NCI-H1436 treated with DMSO at 0.1 percent for 48 hours (cell line): ENCODE measurements at regions not wholly inside any gene's neighbourhood (a gene's known extent, or its start where the extent isn't known, plus 50 kb on each side); places are given as distances from the start of the nearest gene placed in this dataset.
"Not testable (repeated sequence)": the region's sequence is repeated elsewhere in the genome, so short reads cannot be mapped to it uniquely, and the experiment has no call there.

Experiments used
- DNase-seq: peaks from one replicate; lab custom pipeline; 2025; lab: John Stamatoyannopoulos, UW

DNA sequence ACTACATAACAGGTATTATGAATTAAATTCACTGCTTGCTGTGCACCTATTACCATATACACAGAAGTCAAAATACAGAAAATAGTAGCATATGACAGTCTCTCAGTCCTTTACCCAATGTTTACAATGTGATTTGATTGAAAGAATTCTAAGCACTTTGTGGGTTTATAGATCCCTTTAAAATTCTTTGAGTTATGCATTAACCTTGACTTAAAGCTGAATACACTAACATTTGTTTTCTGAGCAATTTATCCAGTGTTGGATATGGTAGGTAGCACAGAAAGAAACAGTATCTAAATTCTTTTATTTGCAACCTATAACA is 230.8 kb upstream of the DDI1 start:
- DNase-seq: no peak

DNA sequence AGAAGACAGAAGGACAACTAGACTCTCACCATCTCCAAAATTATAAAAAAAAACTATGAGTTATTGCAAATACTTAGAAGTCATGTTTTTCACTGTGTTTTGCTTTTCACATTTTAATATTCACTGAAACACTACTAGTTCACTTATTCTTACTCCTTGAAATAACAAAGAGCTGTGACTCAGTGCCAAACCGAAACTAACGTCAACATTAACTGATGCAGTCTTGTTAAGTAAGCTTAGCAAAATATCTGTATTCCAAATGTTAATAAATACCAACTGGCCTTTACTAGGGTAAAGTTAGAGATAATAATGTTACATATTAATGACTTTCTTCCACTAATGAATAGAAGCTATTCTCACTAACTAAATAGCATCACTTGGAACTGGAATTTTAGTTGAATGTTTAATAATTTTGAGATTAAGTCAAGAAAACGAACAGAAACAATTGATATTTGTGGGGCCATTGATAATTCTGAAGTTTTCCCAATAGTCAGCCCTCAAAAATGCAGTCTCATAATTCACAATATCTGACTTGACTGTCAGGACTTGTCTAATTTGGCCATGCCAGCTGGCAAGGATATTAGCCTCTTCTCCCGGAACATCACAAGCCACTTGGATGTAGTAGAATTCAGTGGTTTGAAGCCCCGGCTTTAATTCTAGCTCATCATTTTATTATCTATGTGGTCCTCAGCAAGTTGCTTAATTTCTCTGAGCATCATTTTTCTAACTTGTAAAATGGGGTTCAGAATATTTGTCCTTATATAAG is 230.1 kb upstream of the DDI1 start:
- no peak for DNase-seq

GRCh38 chr11:103807806-103808205 is 228.6 kb upstream of the DDI1 start:
- DNase-seq: no peak

DNA sequence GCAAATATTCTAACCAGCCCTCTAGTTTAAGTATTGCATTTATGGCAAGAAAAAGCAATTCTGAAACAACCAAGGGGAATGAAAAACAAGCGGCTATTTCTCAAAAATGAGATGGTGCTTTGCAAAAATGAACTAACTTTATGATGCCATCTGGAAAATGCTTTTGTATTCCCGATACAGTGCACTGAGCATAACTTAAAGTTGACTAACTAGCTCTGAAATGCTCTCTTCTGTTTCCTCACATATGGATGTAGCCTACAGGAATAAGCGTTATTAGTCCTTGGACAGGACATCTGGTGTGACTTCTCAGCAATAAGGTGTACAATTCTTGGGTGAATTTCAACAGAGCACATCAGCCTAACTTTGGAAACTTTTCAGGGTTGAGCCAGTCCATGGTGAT is 228.2 kb upstream of the DDI1 start:
- no peak for DNase-seq

DNA sequence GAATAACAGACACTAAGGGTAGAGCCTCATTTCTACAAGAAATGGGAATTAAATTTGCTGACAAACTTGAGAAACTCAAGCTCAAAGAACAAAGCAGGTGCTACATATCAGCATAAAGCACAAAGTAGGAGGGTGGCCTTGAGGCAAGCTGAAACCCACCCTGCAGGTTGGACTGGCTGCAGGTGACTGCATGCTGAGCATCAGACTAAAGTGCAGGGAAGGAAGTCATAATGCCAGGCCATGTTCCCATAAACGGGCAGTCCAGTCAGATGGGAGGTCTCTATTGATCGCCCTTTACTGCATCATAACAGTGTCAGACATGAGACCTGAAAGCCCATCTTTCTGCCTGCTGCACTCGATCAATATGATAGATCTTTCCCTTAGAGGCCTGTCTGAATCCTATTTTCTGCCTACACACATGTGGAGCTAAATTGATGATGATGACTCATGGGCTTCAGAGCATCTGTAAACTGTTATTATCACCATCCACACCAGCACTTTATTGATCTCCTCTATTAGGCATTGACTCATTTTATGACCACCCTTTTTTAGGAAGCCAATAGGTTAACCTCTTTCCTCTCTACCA is 224.5 kb upstream of the DDI1 start:
- DNase-seq: no peak

DNA sequence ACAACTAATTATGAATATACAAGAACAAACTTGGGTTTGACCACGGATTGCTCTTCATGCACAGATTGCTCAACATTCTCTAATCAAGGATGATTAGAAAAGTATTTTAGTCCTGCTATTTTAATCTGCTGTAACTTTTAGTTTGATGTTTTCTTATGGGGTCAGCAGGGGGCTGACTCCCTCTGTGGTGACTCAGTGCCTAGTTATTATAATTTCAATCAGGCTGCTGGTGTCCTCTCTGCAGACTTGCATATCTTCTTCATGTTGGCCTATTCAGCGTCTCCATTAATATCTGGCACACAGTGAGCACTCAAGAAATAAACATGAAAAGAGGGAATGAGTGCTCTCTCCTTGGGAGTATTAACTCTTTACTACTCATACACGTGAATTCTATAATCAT is 223.8 kb upstream of the DDI1 start:
- no peak for DNase-seq

- not testable (repeated sequence) for DNase-seq
These were observed 216.1 kb upstream of the DDI1 start for GRCh38 chr11:103820345-103820744.

GRCh38 chr11:103824116-103824515 is 212.3 kb upstream of the DDI1 start:
- no peak for DNase-seq

- no peak for DNase-seq
These were observed 211.0 kb upstream of the DDI1 start for GRCh38 chr11:103825469-103825868.

- DNase-seq: no peak
These were observed 209.6 kb upstream of the DDI1 start for GRCh38 chr11:103826856-103827255.

DNA sequence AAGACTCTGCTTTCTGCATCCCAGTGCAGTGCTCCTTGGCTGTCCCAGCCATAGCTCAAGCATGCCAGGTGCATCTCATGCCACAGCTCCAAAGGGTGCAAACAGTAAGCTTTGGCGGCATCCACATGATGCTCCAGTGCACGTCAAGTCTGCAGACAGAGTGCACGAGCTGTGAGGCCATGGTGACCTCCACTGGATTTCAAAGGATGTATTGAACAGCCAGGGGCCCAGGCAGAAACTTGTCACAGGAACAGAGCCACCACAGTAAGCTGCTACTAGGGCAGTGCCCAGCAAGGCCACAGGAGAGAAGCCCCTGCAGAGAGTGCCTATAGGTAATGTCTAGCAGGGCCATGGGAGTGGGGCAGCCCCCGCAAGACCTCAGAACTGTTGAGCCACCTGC is 206.8 kb upstream of the DDI1 start:
- DNase-seq: no peak

DNA sequence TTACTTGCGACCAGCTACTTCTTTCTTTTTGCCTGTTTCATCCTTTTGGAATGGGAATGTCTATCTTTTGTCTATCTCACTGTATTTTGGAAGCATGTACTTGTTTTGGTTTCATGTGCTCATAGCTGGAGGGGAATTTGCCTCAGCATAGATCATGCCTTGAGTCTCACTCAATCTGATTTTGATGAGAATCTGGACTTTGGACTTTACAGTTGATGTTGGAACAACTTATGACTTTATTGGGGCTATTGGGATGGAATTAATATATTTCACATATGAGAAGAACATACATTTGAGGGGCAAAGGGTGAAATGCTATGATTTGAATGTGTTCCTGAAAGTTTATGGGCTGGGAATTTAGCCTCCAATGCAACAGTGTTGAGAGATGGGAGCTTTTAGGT is 206.2 kb upstream of the DDI1 start:
- no peak for DNase-seq

DNA sequence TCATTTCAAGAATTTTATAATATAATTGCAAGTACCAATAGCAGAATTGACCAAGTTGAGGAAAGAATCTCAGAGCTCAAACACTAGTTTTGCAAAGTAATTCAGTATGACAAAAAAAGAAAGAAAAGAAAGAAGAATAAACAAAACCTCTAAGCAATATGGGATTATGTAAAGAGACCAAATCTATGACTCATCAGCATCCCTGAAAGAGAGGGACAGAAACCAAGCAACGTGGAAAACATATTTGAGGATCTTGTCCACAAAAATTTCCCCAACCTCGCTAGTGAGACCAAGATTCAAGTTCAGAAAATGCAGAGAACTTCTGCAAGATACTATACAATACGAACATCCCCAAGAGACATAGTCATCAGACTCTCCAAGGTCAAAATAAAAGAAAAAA is 203.7 kb upstream of the DDI1 start:
- DNase-seq: no peak

DNA sequence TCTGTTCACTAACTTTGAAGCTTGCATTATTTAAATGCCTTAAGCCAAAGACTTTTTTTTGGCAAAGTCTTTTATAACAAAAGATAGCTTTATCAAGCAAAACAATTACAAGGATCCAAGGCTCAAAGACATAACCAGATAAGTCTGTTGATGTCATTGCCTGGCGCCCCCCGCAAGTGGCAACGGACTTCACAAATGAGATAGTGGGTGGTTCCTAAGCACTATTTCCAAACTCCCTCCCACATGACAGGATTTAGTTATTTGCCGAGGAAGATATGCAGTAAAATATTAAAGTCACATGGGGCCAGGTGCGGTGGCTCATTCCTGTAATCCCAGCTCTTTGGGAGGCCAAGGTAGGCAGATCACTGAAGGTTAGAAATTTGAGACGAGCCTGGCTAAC is 194.2 kb upstream of the DDI1 start:
- DNase-seq: no peak

DNA sequence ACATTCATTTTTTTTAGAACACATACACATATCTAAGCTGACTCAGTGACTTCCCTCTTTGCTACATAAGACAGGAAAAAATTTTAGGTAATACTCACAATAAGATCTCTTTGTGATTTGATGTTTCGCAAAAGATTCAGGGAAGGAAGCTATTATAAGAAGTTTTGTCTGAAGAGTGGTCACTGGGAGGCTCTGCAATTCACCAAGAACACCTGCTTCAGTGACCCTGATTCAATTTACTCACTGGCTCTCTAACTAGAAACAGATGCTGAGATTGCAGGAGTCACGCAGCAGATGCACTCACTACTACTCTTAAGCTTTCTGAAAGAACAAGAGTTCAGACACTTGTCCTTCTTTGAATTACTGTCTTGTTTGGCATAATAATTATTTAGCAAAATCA is 193.6 kb upstream of the DDI1 start:
- no peak for DNase-seq

GRCh38 chr11:103844327-103845215 is 191.9 kb upstream of the DDI1 start:
- DNase-seq: no peak

GRCh38 chr11:103845331-103845730 is 191.1 kb upstream of the DDI1 start:
- no peak for DNase-seq

DNA sequence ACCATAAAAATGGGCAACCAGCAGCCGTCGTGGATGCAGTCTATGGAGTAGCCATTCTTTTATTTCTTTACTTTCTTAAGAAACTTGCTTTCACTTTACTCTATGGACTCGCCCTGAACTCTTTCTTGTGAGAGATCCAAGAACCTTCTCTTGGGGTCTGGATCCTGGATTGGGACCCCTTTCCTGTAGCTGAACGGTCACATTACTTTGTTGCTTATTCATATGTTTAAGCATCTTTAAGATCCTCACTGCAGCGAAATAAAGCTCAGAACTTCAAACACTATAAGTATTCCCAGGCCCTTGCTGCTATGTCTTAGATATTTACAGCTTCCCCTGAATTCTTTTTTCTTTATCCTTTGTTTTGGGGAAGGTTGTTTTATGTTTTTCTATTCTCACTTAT is 187.8 kb upstream of the DDI1 start:
- no peak for DNase-seq

GRCh38 chr11:103849366-103849765 is 187.1 kb upstream of the DDI1 start:
- DNase-seq: no peak

GRCh38 chr11:103850419-103851165 is 185.8 kb upstream of the DDI1 start:
- DNase-seq: no peak

GRCh38 chr11:103851166-103851651 is 185.2 kb upstream of the DDI1 start:
- no peak for DNase-seq
